Adrenal gland (tissue), 5 donors: ENCODE measurements at regions not wholly inside any gene's neighbourhood (a gene's known extent, or its start where the extent isn't known, plus 50 kb on each side); places are given as distances from the start of the nearest gene placed in this dataset.

Source experiments
- POLR2A ChIP-seq, 2 donors: fragments of 450-650 bp; IDR thresholded peaks; one replicate each; pipeline ENCODE4 v1.6.1; 2017; ENCODE audit warnings: antibody characterized with exemption in 2 of 2, mild to moderate bottlenecking in 2 of 2, moderate library complexity in 1 of 2
- TF ChIP-seq, protein P1 (sequence below), 6 experiments: fragments of 450-650 bp in 4 of 6; fragments of 200-600 bp in 2 of 6; sonication (generic) in 1 of 6; IDR thresholded peaks; 1 replicate in 5 of 6; 2 replicates in 1 of 6; pipeline versions ENCODE4 v1.5.1 to v1.8.0; 2016 to 2021; ENCODE audit warnings: antibody characterized with exemption in 6 of 6, mild to moderate bottlenecking in 2 of 6, moderate library complexity in 1 of 6
- donor health status: DM: no; HTN: no; CAD: no.

DNA sequence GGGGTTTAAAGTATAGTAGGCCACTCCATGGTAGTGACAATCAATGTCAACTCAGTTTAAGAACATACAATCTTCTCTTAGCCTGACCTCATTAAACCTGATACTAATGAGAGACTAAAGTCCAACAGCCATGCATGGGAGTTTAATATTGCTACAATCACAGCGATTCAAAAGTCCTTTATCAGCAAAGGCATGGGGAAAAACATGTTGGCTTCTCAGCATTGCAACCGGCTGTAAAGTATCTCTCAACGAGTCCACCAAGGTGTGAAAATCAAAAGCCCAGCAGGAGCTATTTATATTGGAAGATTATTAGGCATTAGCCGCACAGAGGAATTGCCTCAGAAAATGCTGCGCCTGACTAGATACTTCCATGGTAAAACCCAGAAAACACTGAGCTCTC lies 256.7 kb upstream of the PGRMC2 start:
- TF ChIP-seq, protein P1, sequence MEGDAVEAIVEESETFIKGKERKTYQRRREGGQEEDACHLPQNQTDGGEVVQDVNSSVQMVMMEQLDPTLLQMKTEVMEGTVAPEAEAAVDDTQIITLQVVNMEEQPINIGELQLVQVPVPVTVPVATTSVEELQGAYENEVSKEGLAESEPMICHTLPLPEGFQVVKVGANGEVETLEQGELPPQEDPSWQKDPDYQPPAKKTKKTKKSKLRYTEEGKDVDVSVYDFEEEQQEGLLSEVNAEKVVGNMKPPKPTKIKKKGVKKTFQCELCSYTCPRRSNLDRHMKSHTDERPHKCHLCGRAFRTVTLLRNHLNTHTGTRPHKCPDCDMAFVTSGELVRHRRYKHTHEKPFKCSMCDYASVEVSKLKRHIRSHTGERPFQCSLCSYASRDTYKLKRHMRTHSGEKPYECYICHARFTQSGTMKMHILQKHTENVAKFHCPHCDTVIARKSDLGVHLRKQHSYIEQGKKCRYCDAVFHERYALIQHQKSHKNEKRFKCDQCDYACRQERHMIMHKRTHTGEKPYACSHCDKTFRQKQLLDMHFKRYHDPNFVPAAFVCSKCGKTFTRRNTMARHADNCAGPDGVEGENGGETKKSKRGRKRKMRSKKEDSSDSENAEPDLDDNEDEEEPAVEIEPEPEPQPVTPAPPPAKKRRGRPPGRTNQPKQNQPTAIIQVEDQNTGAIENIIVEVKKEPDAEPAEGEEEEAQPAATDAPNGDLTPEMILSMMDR (IDR thresholded peaks at IDR 0.05): no peak
- no peak for TF ChIP-seq POLR2A (IDR thresholded peaks at IDR 0.05)
